ENCODE measurements at regions not wholly inside any gene's neighbourhood (a gene's known extent, or its start where the extent isn't known, plus 50 kb on each side); places are given as distances from the start of the nearest gene placed in this dataset.

DNA sequence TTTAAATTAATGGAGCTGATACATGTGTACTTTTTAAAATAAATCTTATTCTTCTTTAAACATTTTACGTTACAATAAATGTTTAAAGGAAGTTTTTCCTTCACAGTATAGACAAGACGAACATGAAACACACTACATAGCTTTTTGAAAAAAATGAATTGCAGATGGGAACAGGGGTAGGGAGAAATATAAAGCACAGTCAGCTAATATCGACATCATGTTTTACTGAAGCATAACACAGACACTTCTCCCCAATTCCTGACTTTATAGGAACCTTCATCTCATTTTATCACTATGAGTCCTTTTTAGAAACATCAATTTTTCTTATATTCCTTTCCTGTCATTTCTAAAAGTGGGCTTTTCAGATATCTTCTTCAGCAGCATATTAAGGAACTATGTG lies 153.5 kb downstream of the MACC1 start:
- TF ChIP-seq POLR2AphosphoS5 (IDR thresholded peaks at IDR 0.05; ENCODE audit: borderline replicate concordance, low read depth, low read length) (no peak), FOXP2 (optimal IDR thresholded peaks at IDR 0.05; ENCODE audit: control extremely low read depth, extremely low read length, insufficient read depth) (no peak), EZH2 (IDR thresholded peaks at IDR 0.05) (no peak)
